H1 (cell line): ENCODE measurements at regions not wholly inside any gene's neighbourhood (a gene's known extent, or its start where the extent isn't known, plus 50 kb on each side); places are given as distances from the start of the nearest gene placed in this dataset.

ENCODE experiments used
- BACH1 ChIP-seq: IDR thresholded peaks from 2 replicates; pipeline ENCODE4 v1.6.1; 2012; ENCODE audit warnings: low read length, improper control_type of control experiment
- CEBPB ChIP-seq: IDR thresholded peaks from 2 replicates; pipeline ENCODE4 v1.6.1; 2012; ENCODE audit warnings: low read depth, low read length
- CHD1 ChIP-seq: IDR thresholded peaks from 2 replicates; pipeline ENCODE4 v1.6.1; 2012; ENCODE audit warnings: low read depth, low read length, improper control_type of control experiment
- CHD7 ChIP-seq: fragments of 300-600 bp; sonication (generic); IDR thresholded peaks from 2 replicates; pipeline ENCODE4 v1.7.1; 2012; ENCODE audit warnings: low read length, moderate library complexity, mild to moderate bottlenecking, inconsistent platforms; ENCODE audit not compliant: insufficient replicate concordance
- GABPA ChIP-seq: IDR thresholded peaks from 2 replicates; pipeline ENCODE4 v1.6.1; 2011; ENCODE audit warnings: mild to moderate bottlenecking, low read length, moderate library complexity, borderline replicate concordance; ENCODE audit not compliant: insufficient read depth
- HDAC6 ChIP-seq: IDR thresholded peaks from one replicate; pipeline ENCODE4 v1.7.1; 2012; ENCODE audit warnings: low read depth, mild to moderate bottlenecking, inconsistent platforms, low read length, moderate library complexity
- MAFK ChIP-seq: IDR thresholded peaks from 2 replicates; pipeline ENCODE4 v1.6.1; 2012; ENCODE audit warnings: low read depth, mild to moderate bottlenecking, improper control_type of control experiment, low read length
- SIN3A ChIP-seq, 2 experiments: IDR thresholded peaks in 1 of 2; conservative IDR thresholded peaks in 1 of 2; 2 replicates each; pipeline ENCODE4 v1.6.1; 2011 to 2012; ENCODE audit warnings: low read length in 2 of 2, improper control_type of control experiment in 1 of 2, low read depth in 1 of 2, mild to moderate bottlenecking in 1 of 2
- SIRT6 ChIP-seq: IDR thresholded peaks from one replicate; pipeline ENCODE4 v1.7.1; 2012; ENCODE audit warnings: low read length, inconsistent platforms
- SIX5 ChIP-seq: IDR thresholded peaks from 2 replicates; pipeline ENCODE4 v1.6.1; 2011; ENCODE audit warnings: mild to moderate bottlenecking, low read depth, low read length
- SP1 ChIP-seq: IDR thresholded peaks from 2 replicates; pipeline ENCODE4 v1.6.1; 2011; ENCODE audit warnings: low read depth, low read length
- SRF ChIP-seq: IDR thresholded peaks from 2 replicates; pipeline ENCODE4 v1.6.1; 2011; ENCODE audit warnings: mild to moderate bottlenecking, low read depth, low read length, moderate library complexity
- TEAD4 ChIP-seq: IDR thresholded peaks from 2 replicates; pipeline ENCODE4 v1.6.1; 2012; ENCODE audit warnings: low read depth, low read length, inconsistent platforms, mixed read lengths
- YY1 ChIP-seq: IDR thresholded peaks from 2 replicates; pipeline ENCODE4 v1.6.1; 2011; ENCODE audit warnings: low read depth, mild to moderate bottlenecking, low read length

GRCh38 chr13:108003626-108004025 is 211.7 kb downstream of the LIG4 start (continued):
- TF ChIP-seq CHD7 (no peak), SP1 (no peak), SIN3A (conservative IDR thresholded peaks at IDR 0.05 in 1 of 2, IDR thresholded peaks at IDR 0.05 in 1 of 2; ENCODE audit: low read depth in 1 of 2, low read length in 2 of 2) (no peak), CHD1 (no peak), CEBPB (no peak), HDAC6 (no peak), GABPA (no peak), SIX5 (no peak), BACH1 (no peak), TEAD4 (no peak), YY1 (no peak), SRF (no peak), MAFK (no peak), SIRT6 (no peak)
